Kidney glomerular epithelial cell (primary cell): ENCODE measurements at regions not wholly inside any gene's neighbourhood (a gene's known extent, or its start where the extent isn't known, plus 50 kb on each side); places are given as distances from the start of the nearest gene placed in this dataset.
A peak's percentile ranks its signal among the peaks of the same experiment; 100 is the strongest.
"Not testable (repeated sequence)": the region's sequence is repeated elsewhere in the genome, so short reads cannot be mapped to it uniquely, and the experiment has no call there.

ENCODE experiments used
- DNase-seq: peaks from one replicate; lab custom pipeline; 2025; lab: John Stamatoyannopoulos, UW

GRCh38 chr17:71527311-71527710, 593.5 kb upstream of the SOX9 start:
- no peak for DNase-seq

GRCh38 chr17:71528210-71528609, 592.6 kb upstream of the SOX9 start:
- DNase-seq: no peak

GRCh38 chr17:71530248-71530647, 590.6 kb upstream of the SOX9 start:
- DNase-seq: no peak

GRCh38 chr17:71535321-71535720, 585.5 kb upstream of the SOX9 start:
- DNase-seq: no peak

- no peak for DNase-seq
Observed at GRCh38 chr17:71546419-71546818, 574.4 kb upstream of the SOX9 start.

GRCh38 chr17:71547904-71548303, 572.9 kb upstream of the SOX9 start:
- no peak for DNase-seq

- DNase-seq: peak; percentile 9
Observed at GRCh38 chr17:71548540-71549190, 572.2 kb upstream of the SOX9 start.

- DNase-seq: no peak
Observed at GRCh38 chr17:71550675-71551074, 570.1 kb upstream of the SOX9 start.

- no peak for DNase-seq
Observed at GRCh38 chr17:71553381-71553780, 567.4 kb upstream of the SOX9 start.

- DNase-seq: no peak
Observed at GRCh38 chr17:71558901-71559300, 561.9 kb upstream of the SOX9 start.

GRCh38 chr17:71572343-71572742, 548.5 kb upstream of the SOX9 start:
- DNase-seq: no peak

GRCh38 chr17:71578446-71578845, 542.4 kb upstream of the SOX9 start:
- DNase-seq: no peak

GRCh38 chr17:71580220-71580619, 540.6 kb upstream of the SOX9 start:
- DNase-seq: no peak

GRCh38 chr17:71585540-71585939, 535.3 kb upstream of the SOX9 start:
- DNase-seq: no peak

GRCh38 chr17:71592431-71592830, 528.4 kb upstream of the SOX9 start:
- no peak for DNase-seq

- no peak for DNase-seq
Observed at GRCh38 chr17:71593078-71593477, 527.7 kb upstream of the SOX9 start.

GRCh38 chr17:71599583-71599982, 521.2 kb upstream of the SOX9 start:
- DNase-seq: not testable (repeated sequence)

- no peak for DNase-seq
Observed at GRCh38 chr17:71600137-71600789, 520.6 kb upstream of the SOX9 start.

- DNase-seq: no peak
Observed at GRCh38 chr17:71601894-71602504, 518.8 kb upstream of the SOX9 start.

GRCh38 chr17:71613996-71614395, 506.8 kb upstream of the SOX9 start:
- DNase-seq: no peak

- no peak for DNase-seq
Observed at GRCh38 chr17:71615820-71616219, 505.0 kb upstream of the SOX9 start.

- not testable (repeated sequence) for DNase-seq
Observed at GRCh38 chr17:71617767-71618166, 503.1 kb upstream of the SOX9 start.

- no peak for DNase-seq
Observed at GRCh38 chr17:71625330-71625729, 495.5 kb upstream of the SOX9 start.

- no peak for DNase-seq
Observed at GRCh38 chr17:71628306-71628705, 492.5 kb upstream of the SOX9 start.
